ENCODE measurements at regions not wholly inside any gene's neighbourhood (a gene's known extent, or its start where the extent isn't known, plus 50 kb on each side); places are given as distances from the start of the nearest gene placed in this dataset.

DNA sequence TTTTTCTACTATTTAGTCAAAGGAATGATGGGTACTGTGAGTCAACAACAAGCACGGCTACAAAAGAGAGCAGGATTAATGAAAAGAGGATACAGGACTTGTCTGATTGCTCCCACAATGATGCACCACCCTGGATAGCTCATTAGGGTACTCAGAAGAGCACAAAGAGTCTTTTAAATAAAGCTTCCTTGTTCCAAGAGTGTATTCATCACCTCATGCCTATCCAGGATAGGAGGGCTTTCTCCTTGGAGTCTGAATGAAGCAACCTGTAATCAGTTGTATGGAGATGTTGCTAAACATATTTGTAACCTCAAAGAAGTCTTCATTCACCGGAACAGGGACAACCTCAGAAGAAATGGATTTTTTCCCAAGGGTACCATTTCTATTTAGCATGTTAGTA lies 219.5 kb upstream of the TMEM161B start:
- Mint-ChIP-seq H3K27ac (ENCODE audit: unreplicated experiment) (no peak overlapping the region), H3K27me3 (ENCODE audit: unreplicated experiment) (no peaks in the 10 kb centered on the region), H3K4me1 (ENCODE audit: low read depth, unreplicated experiment) (no peaks in the 10 kb centered on the region), H3K9me3 (ENCODE audit: low read depth, unreplicated experiment) (no peaks in the 10 kb centered on the region), H3K4me3 (ENCODE audit: low read depth, unreplicated experiment) (no peak overlapping the region), H3K36me3 (ENCODE audit: insufficient read depth, unreplicated experiment) (no peaks in the 10 kb centered on the region)
- TF ChIP-seq, protein P1, sequence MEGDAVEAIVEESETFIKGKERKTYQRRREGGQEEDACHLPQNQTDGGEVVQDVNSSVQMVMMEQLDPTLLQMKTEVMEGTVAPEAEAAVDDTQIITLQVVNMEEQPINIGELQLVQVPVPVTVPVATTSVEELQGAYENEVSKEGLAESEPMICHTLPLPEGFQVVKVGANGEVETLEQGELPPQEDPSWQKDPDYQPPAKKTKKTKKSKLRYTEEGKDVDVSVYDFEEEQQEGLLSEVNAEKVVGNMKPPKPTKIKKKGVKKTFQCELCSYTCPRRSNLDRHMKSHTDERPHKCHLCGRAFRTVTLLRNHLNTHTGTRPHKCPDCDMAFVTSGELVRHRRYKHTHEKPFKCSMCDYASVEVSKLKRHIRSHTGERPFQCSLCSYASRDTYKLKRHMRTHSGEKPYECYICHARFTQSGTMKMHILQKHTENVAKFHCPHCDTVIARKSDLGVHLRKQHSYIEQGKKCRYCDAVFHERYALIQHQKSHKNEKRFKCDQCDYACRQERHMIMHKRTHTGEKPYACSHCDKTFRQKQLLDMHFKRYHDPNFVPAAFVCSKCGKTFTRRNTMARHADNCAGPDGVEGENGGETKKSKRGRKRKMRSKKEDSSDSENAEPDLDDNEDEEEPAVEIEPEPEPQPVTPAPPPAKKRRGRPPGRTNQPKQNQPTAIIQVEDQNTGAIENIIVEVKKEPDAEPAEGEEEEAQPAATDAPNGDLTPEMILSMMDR (IDR thresholded peaks at IDR 0.05; ENCODE audit: unreplicated experiment) = no peak
- no TSS peak for BruUV-seq (replicated peaks)
- CTCF ChIA-PET = no interaction called here
- intact Hi-C loops (cut with micrococcal nuclease; ENCODE audit: unreplicated experiment) = no loop called here
- DNase-seq = no peak

DNA sequence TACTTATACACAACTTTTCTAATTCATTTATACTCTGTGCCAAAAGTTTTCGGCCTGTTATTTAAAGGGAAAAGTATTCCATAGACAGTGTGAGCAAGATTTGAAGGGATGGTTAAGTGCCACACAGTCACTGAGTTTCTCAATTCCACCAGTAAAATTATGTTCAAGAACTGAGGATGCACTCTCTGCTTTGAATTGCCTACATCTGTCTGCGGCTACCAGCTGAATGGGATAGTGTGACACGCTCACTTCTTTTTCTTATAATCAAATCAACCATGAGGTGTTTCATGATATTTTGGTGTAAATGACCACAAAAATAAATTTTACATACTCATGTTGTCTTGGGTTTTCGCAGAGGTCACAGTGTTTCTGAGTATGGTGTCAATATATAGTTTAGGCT lies 218.4 kb upstream of the TMEM161B start:
- intact Hi-C loops (cut with micrococcal nuclease; ENCODE audit: unreplicated experiment) = no loop called here
- TF ChIP-seq, protein P1 (IDR thresholded peaks at IDR 0.05; ENCODE audit: unreplicated experiment) = no peak
- no peaks in the 10 kb centered on the region for H3K4me1 Mint-ChIP-seq (ENCODE audit: low read depth, unreplicated experiment)
- no peak for DNase-seq
- CTCF ChIA-PET = no interaction called here
- no peaks in the 10 kb centered on the region for H3K9me3 Mint-ChIP-seq (ENCODE audit: low read depth, unreplicated experiment)
- H3K27ac Mint-ChIP-seq (ENCODE audit: unreplicated experiment) = no peak overlapping the region
- H3K27me3 Mint-ChIP-seq (ENCODE audit: unreplicated experiment) = no peaks in the 10 kb centered on the region
- no peak overlapping the region for H3K4me3 Mint-ChIP-seq (ENCODE audit: low read depth, unreplicated experiment)
- no TSS peak for BruUV-seq (replicated peaks)
- no peaks in the 10 kb centered on the region for H3K36me3 Mint-ChIP-seq (ENCODE audit: insufficient read depth, unreplicated experiment)

DNA sequence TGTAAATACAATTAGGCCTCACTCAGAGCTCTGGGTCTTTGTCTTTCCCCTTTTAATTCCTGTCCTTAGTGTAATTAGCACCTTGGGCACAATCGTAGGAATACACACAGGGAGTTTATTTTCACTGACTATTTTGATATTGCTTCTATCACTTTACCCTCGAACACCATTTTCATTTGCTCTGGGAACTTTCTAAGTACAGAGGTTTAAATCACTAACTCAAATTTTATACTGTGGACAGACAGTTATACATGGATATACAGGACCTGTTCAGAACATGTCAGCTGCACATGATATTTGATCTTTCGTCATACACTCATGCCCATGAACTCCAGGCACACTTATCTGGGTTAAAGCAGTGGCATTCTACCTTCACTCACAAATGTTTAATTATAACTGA lies 217.8 kb upstream of the TMEM161B start:
- intact Hi-C loops (cut with micrococcal nuclease; ENCODE audit: unreplicated experiment) = no loop called here
- Mint-ChIP-seq H3K9me3 (ENCODE audit: low read depth, unreplicated experiment) (no peaks in the 10 kb centered on the region), H3K27ac (ENCODE audit: unreplicated experiment) (no peak overlapping the region), H3K27me3 (ENCODE audit: unreplicated experiment) (no peaks in the 10 kb centered on the region), H3K36me3 (ENCODE audit: insufficient read depth, unreplicated experiment) (no peaks in the 10 kb centered on the region), H3K4me1 (ENCODE audit: low read depth, unreplicated experiment) (no peaks in the 10 kb centered on the region), H3K4me3 (ENCODE audit: low read depth, unreplicated experiment) (no peak overlapping the region)
- CTCF ChIA-PET = no interaction called here
- no TSS peak for BruUV-seq (replicated peaks)
- no peak for DNase-seq
- TF ChIP-seq, protein P1 (IDR thresholded peaks at IDR 0.05; ENCODE audit: unreplicated experiment) = no peak

DNA sequence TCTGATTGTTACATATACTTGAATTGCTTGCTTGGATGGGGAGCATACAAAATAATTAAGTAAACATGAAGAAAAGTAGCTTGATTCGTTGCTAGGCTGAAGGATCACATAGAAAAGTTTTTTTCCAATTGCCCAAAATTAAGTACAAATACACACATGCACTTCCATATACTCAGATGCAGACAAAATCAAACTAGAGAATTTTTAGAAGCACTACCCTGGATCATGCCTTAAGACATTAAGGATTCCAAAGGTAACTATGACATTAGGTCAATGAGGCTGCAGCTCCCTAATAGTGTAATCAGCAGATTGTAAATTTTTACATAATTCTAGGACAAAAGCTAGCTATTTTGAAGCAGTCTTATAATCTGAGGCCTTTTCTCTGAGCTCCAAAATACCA lies 216.9 kb upstream of the TMEM161B start:
- TF ChIP-seq, protein P1 (IDR thresholded peaks at IDR 0.05; ENCODE audit: unreplicated experiment) = no peak
- BruUV-seq (replicated peaks) = no TSS peak
- H3K4me3 Mint-ChIP-seq (ENCODE audit: low read depth, unreplicated experiment) = no peak overlapping the region
- H3K9me3 Mint-ChIP-seq (ENCODE audit: low read depth, unreplicated experiment) = no peaks in the 10 kb centered on the region
- no peaks in the 10 kb centered on the region for H3K4me1 Mint-ChIP-seq (ENCODE audit: low read depth, unreplicated experiment)
- CTCF ChIA-PET = interaction anchor here (1.0 kb wide), 1 partner anchor 17 kb away, joined by 3 read pairs; no protein-coding TSS in a partner anchor
- no peaks in the 10 kb centered on the region for H3K36me3 Mint-ChIP-seq (ENCODE audit: insufficient read depth, unreplicated experiment)
- DNase-seq = no peak
- no peak overlapping the region for H3K27ac Mint-ChIP-seq (ENCODE audit: unreplicated experiment)
- intact Hi-C loops (cut with micrococcal nuclease; ENCODE audit: unreplicated experiment) = no loop called here
- H3K27me3 Mint-ChIP-seq (ENCODE audit: unreplicated experiment) = no peaks in the 10 kb centered on the region
